ENCODE measurements at regions not wholly inside any gene's neighbourhood (a gene's known extent, or its start where the extent isn't known, plus 50 kb on each side); places are given as distances from the start of the nearest gene placed in this dataset.
"Not testable (repeated sequence)": the region's sequence is repeated elsewhere in the genome, so short reads cannot be mapped to it uniquely, and the experiment has no call there.

- DNase-seq, result no peak
These were observed 489.5 kb downstream of the IRS1 start for GRCh38 chr2:226310146-226310545.

- no peak for DNase-seq
These were observed 490.6 kb downstream of the IRS1 start for GRCh38 chr2:226308986-226309385.

GRCh38 chr2:226308323-226308680, 491.3 kb downstream of the IRS1 start:
- no peak for DNase-seq

- no peak for DNase-seq
These were observed 491.9 kb downstream of the IRS1 start for GRCh38 chr2:226307487-226308322.

- no peak for DNase-seq
These were observed 492.7 kb downstream of the IRS1 start for GRCh38 chr2:226306969-226307368.

GRCh38 chr2:226304308-226304707, 495.3 kb downstream of the IRS1 start:
- DNase-seq, result no peak

- DNase-seq, result no peak
These were observed 495.9 kb downstream of the IRS1 start for GRCh38 chr2:226303707-226304106.

GRCh38 chr2:226300196-226300886, 499.3 kb downstream of the IRS1 start:
- DNase-seq, result no peak

- DNase-seq, result no peak
These were observed 499.8 kb downstream of the IRS1 start for GRCh38 chr2:226299771-226300170.

GRCh38 chr2:226295681-226296080, 503.9 kb downstream of the IRS1 start:
- DNase-seq, result no peak

- no peak for DNase-seq
These were observed 504.5 kb downstream of the IRS1 start for GRCh38 chr2:226295123-226295522.

- DNase-seq, result not testable (repeated sequence)
These were observed 508.3 kb downstream of the IRS1 start for GRCh38 chr2:226291281-226291680.

- no peak for DNase-seq
These were observed 512.7 kb downstream of the IRS1 start for GRCh38 chr2:226286916-226287315.

GRCh38 chr2:226283796-226284195, 515.8 kb downstream of the IRS1 start:
- DNase-seq, result no peak

- no peak for DNase-seq
These were observed 517.5 kb downstream of the IRS1 start for GRCh38 chr2:226282151-226282550.

- not testable (repeated sequence) for DNase-seq
These were observed 519.5 kb downstream of the IRS1 start for GRCh38 chr2:226280136-226280535.

- no peak for DNase-seq
These were observed 524.4 kb downstream of the IRS1 start for GRCh38 chr2:226275215-226275614.

- DNase-seq, result no peak
These were observed 525.5 kb downstream of the IRS1 start for GRCh38 chr2:226274143-226274542.

- no peak for DNase-seq
These were observed 526.2 kb downstream of the IRS1 start for GRCh38 chr2:226273440-226273839.

GRCh38 chr2:226272435-226272834, 527.2 kb downstream of the IRS1 start:
- DNase-seq, result no peak

GRCh38 chr2:226270285-226271058, 529.1 kb downstream of the IRS1 start:
- no peak for DNase-seq

- DNase-seq, result no peak
These were observed 531.9 kb downstream of the IRS1 start for GRCh38 chr2:226267516-226268289.

All from stimulated activated CD4-positive, alpha-beta T cell treated with anti-CD3 and anti-CD28 coated beads, Interleukin-2, amount 100 ng/mL, for 24 hours (primary cell).